ENCODE measurements at regions not wholly inside any gene's neighbourhood (a gene's known extent, or its start where the extent isn't known, plus 50 kb on each side); places are given as distances from the start of the nearest gene placed in this dataset. TPM values are rescaled to one million over a fixed set of nuclear protein-coding genes. Genes with fewer than 3 reads are reported as not detected.
"Not testable (repeated sequence)": the region's sequence is repeated elsewhere in the genome, so short reads cannot be mapped to it uniquely, and the experiment has no call there.

DNA sequence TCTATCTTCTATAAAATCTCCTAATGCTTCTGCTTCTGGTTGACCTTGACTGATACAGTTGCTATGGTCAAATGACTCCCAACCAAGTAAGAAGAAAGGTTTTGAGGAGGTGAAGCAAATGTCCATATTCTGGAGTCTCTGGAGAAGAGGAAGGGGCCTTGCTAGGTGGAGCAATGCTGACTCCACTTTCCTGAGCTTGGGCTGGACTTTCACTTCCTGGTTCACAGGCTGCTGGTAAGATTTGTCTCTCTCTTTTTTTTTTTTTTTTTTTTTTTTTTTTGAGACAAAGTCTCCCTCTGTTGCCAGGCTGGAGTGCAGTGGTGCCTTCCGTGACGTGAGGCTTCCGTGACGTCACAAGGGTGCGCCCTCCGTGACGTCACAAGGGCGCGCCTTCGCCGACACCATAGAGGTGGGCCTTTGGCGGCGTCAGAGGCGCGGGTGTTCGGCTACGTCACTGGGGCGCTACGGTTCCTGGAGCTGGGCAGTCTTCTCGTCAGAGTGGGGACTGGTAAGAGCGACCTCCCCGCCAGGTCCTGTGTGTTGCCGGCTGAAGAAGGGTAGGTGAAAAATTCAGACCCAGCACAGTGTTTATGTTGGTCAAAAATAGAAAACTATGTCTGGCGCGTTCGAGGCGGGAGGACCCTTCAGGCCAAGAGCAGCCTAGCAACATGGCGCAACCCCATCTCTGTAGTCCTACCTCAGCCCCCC lies 93.7 kb upstream of the METTL14 start:
- Histone ChIP-seq H3K4me2 (ENCODE audit: low read length) (peak overlapping the region; percentile 74), H3K4me3 (ENCODE audit: low read length) (peak overlapping the region; percentile 74), H3K9ac (ENCODE audit: low read depth, low read length) (peak overlapping the region; percentile 81), H3K27me3 (ENCODE audit: control insufficient read depth, insufficient read depth, low read length) (peaks cover 14% of the 10 kb centered on the region)
- not testable (repeated sequence) for H3K4me1 ChIP-seq (ENCODE audit: control insufficient read depth, insufficient read depth, low read length); H3K36me3 ChIP-seq (ENCODE audit: insufficient read depth, low read length); H3K9me3 ChIP-seq (replicated peaks; ENCODE audit: low read length)

DNA sequence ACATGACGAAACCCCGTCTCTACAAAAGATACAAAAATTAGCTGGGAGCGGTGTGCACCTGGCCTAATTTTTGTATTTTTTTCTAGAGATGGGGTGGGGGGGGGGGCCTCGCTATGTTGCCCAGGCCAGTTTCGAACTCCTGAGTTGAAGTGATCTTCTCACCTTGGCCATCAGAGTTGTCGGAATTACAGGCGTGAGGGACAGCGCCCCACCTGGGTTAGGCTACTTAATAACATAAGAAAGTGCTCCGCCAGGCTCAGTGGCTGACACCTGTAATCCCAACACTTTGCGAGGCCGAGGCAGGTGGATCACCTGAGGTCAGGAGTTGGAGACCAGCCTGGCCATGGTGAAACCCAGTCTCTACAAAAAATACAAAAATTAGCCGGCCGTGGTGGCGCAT lies 92.9 kb upstream of the METTL14 start:
- Histone ChIP-seq H3K4me2 (ENCODE audit: low read length) (peak overlapping the region; percentile 74), H3K9ac (ENCODE audit: low read depth, low read length) (peak overlapping the region; percentile 81), H3K4me3 (ENCODE audit: low read length) (peak overlapping the region; percentile 74)
- not testable (repeated sequence) for H3K4me1 ChIP-seq (ENCODE audit: control insufficient read depth, insufficient read depth, low read length); H3K9me3 ChIP-seq (replicated peaks; ENCODE audit: low read length); H3K27me3 ChIP-seq (ENCODE audit: control insufficient read depth, insufficient read depth, low read length); H3K36me3 ChIP-seq (ENCODE audit: insufficient read depth, low read length)

DNA sequence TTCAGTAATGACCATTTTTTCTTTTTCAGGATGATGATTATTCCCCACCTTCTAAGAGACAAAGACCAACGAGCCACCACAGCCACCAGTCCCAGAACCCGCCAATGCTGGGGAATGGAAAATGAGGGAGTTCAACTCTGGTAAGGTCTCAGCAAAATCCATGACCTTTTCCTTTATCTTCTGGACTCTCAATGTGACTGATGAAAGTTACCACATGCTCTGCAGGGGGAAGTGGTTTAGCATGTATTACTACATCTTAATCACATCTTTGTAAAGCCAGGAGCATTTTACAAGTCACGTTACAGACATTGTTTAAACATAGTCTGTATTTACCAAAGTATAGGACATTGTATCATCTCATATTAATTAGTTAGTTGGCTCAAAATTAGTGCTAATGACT lies 89.3 kb upstream of the METTL14 start:
- not testable (repeated sequence) for H3K4me2 ChIP-seq (ENCODE audit: low read length); H3K9me3 ChIP-seq (replicated peaks; ENCODE audit: low read length); H3K9ac ChIP-seq (ENCODE audit: low read depth, low read length); H3K4me1 ChIP-seq (ENCODE audit: control insufficient read depth, insufficient read depth, low read length); H3K4me3 ChIP-seq (ENCODE audit: low read length); H3K27me3 ChIP-seq (ENCODE audit: control insufficient read depth, insufficient read depth, low read length); H3K36me3 ChIP-seq (ENCODE audit: insufficient read depth, low read length)

DNA sequence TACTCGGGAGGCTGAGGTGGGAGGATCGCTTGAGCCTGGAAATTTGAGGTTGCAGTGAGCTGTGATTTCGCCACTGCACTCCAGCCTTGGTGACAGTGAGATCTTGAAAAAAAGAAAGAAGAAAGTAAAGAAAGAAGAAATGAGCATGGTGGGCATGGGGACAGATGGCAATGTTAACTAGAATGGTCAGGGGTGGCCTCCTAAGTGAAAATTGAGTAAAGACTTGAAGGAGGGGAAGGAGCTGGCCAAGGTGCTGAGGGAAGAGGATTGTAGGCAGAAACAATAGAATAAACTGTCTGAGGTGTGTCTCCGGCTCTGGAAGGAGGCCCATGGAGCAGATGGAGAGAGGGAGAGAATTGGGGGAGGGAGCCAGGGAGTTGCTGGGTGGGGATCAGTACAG lies 60.1 kb upstream of the METTL14 start:
- H3K9ac ChIP-seq (ENCODE audit: low read depth, low read length); H3K36me3 ChIP-seq (ENCODE audit: insufficient read depth, low read length); H3K4me1 ChIP-seq (ENCODE audit: control insufficient read depth, insufficient read depth, low read length); H3K27me3 ChIP-seq (ENCODE audit: control insufficient read depth, insufficient read depth, low read length); H3K4me3 ChIP-seq (ENCODE audit: low read length); H3K4me2 ChIP-seq (ENCODE audit: low read length); H3K9me3 ChIP-seq (replicated peaks; ENCODE audit: low read length): not testable (repeated sequence)

DNA sequence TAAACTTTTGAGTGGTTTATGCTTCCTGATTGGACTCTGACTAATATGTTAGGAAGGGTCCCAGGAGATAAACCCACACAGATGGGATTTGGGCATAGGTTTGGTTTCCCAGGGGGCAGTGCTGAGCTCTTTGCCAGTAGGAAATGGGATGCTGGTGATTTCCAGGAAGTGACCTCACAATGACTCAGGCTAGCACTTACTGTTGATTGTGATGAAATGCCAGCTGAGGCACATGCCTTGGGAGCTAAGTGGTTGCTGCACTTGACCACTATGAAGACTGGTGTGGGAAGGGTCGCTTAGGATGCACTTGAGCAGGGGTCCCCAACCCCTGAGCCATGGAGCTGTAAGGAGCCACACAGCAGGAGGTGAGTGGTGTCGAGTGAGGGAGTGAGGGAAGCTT lies 55.5 kb upstream of the METTL14 start:
- H3K4me2 ChIP-seq (ENCODE audit: low read length); H3K4me3 ChIP-seq (ENCODE audit: low read length); H3K27me3 ChIP-seq (ENCODE audit: control insufficient read depth, insufficient read depth, low read length); H3K4me1 ChIP-seq (ENCODE audit: control insufficient read depth, insufficient read depth, low read length); H3K9ac ChIP-seq (ENCODE audit: low read depth, low read length); H3K9me3 ChIP-seq (replicated peaks; ENCODE audit: low read length); H3K36me3 ChIP-seq (ENCODE audit: insufficient read depth, low read length): not testable (repeated sequence)

DNA sequence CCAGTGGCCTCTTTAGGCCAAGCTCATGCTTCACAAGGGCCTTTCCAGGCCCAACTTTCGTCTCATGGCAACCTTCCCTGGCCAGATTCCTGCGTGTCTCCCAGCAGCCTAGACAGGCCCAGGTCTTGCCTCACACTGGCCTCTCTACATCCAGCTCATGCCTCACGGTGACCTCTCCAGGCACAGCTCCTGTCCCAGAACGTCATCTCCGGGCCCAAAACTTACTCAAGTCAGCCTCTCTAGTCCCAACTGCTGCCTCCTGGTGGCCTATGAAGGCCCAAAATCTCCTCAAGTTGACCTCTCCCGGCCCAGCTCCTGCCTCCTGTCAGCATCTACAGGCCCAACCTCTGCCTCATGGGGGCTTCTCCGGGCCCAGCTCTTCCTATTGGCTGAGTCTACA lies 54.3 kb upstream of the METTL14 start:
- not testable (repeated sequence) for H3K36me3 ChIP-seq (ENCODE audit: insufficient read depth, low read length); H3K27me3 ChIP-seq (ENCODE audit: control insufficient read depth, insufficient read depth, low read length); H3K9ac ChIP-seq (ENCODE audit: low read depth, low read length); H3K4me2 ChIP-seq (ENCODE audit: low read length); H3K4me3 ChIP-seq (ENCODE audit: low read length); H3K4me1 ChIP-seq (ENCODE audit: control insufficient read depth, insufficient read depth, low read length); H3K9me3 ChIP-seq (replicated peaks; ENCODE audit: low read length)

DNA sequence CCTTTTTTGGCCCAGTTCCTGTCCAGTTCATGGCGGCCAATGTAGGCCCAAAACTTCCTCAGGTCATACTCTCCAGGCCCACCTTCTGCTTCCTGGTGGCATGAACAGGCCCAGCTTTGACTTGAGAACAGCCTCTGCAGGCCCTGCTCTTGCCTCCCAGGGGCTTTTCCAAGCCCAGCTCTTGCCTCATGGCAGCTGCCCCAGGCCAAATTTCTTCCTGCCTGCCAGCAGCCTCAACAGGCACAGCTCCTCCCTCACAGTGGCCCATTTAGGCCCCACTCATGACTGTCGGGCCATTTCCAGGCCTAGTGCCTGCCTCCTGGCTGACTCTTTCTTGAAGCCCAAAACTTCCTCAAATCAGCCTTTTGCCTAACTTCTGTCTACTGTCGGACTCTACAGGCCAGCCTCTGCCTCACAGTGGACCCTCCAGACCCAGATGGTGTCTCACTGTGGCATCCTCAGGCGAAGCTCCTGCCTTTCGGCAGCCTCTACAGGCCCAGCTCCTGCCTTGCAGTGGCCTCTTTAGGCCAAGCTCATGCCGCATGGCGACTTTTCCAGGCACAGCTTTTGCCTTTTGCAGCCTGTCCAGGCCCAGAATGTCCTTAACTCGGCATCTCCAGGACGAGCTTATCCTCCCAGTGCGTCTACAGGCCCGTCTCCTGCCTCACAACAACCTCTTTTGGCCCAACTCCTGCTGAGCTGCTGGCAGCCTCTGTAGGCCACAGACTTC lies 53.7 kb upstream of the METTL14 start:
- H3K36me3 ChIP-seq (ENCODE audit: insufficient read depth, low read length); H3K9ac ChIP-seq (ENCODE audit: low read depth, low read length): not testable (repeated sequence)

DNA sequence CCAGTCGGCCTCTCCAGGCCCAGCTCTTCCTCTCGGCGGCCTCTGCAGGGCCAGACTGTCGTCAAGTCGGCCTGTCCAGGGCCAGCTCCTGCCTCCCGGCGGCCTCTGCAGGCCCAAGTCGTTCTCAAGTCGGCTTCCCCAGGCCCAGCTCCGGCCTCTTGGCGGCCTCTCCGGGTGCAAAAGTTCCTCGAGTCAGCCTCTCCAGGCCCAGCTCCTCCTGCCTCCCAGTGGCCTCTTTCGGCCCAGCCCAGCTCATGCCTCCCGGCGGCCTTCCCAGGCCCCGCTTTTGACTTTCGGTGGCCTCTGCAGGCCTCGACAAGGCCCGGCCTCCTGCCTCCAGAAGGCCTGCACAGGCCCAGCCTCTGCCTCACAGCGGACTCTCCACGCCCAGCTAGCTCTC lies 51.7 kb upstream of the METTL14 start:
- not testable (repeated sequence) for H3K27me3 ChIP-seq (ENCODE audit: control insufficient read depth, insufficient read depth, low read length)

More for the DNA sequence above, 53.7 kb upstream of the METTL14 start:
- H3K4me1 ChIP-seq (ENCODE audit: control insufficient read depth, insufficient read depth, low read length); H3K4me3 ChIP-seq (ENCODE audit: low read length); H3K27me3 ChIP-seq (ENCODE audit: control insufficient read depth, insufficient read depth, low read length); H3K4me2 ChIP-seq (ENCODE audit: low read length); H3K9me3 ChIP-seq (replicated peaks; ENCODE audit: low read length): not testable (repeated sequence)

DNA sequence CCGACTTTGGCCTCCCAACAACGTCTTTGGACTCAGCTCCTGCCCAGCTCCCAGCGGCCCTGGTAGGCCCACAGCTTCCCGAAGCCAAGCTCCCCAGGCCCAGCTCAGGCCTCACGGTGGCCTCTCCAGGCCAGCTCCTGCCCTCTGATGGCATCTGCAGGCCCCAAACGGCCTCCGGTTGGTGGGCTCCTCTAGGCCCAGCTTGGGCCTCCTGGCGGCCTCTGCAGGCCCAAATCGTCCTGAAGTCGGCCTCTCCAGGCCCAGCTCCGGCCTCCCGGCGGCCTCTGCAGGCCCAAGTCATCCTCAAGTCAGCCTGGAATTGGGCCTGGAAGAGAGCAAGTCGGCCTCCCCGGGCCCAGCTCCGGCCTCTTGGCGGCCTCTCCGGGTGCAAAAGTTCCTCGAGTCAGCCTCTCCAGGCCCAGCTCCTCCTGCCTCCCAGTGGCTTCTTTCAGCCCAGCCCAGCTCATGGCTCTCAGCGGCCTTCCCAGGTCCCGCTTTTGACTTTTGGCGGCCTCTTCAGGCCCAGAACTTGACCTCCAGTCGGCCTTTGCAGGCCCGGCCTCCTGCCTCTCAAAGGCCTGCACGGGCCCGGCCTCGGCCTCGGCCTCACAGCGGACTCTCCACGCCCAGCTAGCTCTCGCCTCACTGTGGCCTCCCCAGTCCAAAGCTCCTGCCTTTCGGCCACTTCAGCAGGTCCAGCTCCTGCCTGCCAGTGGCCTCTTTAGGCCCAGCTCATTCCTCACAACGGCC lies 50.9 kb upstream of the METTL14 start:
- not testable (repeated sequence) for H3K9me3 ChIP-seq (replicated peaks; ENCODE audit: low read length); H3K27me3 ChIP-seq (ENCODE audit: control insufficient read depth, insufficient read depth, low read length); H3K36me3 ChIP-seq (ENCODE audit: insufficient read depth, low read length); H3K4me2 ChIP-seq (ENCODE audit: low read length); H3K4me1 ChIP-seq (ENCODE audit: control insufficient read depth, insufficient read depth, low read length); H3K4me3 ChIP-seq (ENCODE audit: low read length); H3K9ac ChIP-seq (ENCODE audit: low read depth, low read length)

More for the DNA sequence above, 51.7 kb upstream of the METTL14 start:
- H3K9me3 ChIP-seq (replicated peaks; ENCODE audit: low read length); H3K4me2 ChIP-seq (ENCODE audit: low read length); H3K4me1 ChIP-seq (ENCODE audit: control insufficient read depth, insufficient read depth, low read length); H3K4me3 ChIP-seq (ENCODE audit: low read length); H3K9ac ChIP-seq (ENCODE audit: low read depth, low read length); H3K36me3 ChIP-seq (ENCODE audit: insufficient read depth, low read length): not testable (repeated sequence)

Small RNA genes in the stretch of these regions (small RNA-seq; reads per million reads assigned to genes)
- not detected for gene AC092670.1
- not detected for gene RNU6-1054P
